Neural crest cell (in vitro differentiated cells): ENCODE measurements at regions not wholly inside any gene's neighbourhood (a gene's known extent, or its start where the extent isn't known, plus 50 kb on each side); places are given as distances from the start of the nearest gene placed in this dataset.
A peak's percentile ranks its signal among the peaks of the same experiment; 100 is the strongest.
"Not testable (repeated sequence)": the region's sequence is repeated elsewhere in the genome, so short reads cannot be mapped to it uniquely, and the experiment has no call there.

Experiments used
- DNase-seq: peaks from one replicate; pipeline ENCODE4 v3.0.0; 2021; ENCODE audit warnings: low read depth, mixed read lengths, low spot score
- H3K27ac Mint-ChIP-seq: one replicate; pipeline ENCODE4 v1.8.0; 2021; ENCODE audit warnings: mild to moderate bottlenecking, mixed read lengths; ENCODE audit not compliant: unreplicated experiment
- H3K27me3 Mint-ChIP-seq: 2 replicates; pipeline ENCODE4 v1.8.0; 2021; ENCODE audit warnings: low read depth, mild to moderate bottlenecking, mixed read lengths
- H3K36me3 Mint-ChIP-seq: 2 replicates; pipeline ENCODE4 v1.8.0; 2021; ENCODE audit warnings: low read depth, mild to moderate bottlenecking, mixed read lengths
- H3K4me1 Mint-ChIP-seq: 2 replicates; pipeline ENCODE4 v1.8.0; 2021; ENCODE audit warnings: mixed read lengths
- H3K4me3 Mint-ChIP-seq: one replicate; pipeline ENCODE4 v1.8.0; 2021; ENCODE audit warnings: mild to moderate bottlenecking, mixed read lengths
- H3K9me3 Mint-ChIP-seq: 2 replicates; pipeline ENCODE4 v1.8.0; 2021; ENCODE audit warnings: mixed read lengths
- CTCF ChIP-seq: fragments of 200-600 bp; sonication (generic); conservative IDR thresholded peaks from 2 replicates; pipeline ENCODE4 v1.5.0; 2021; ENCODE audit warnings: antibody characterized with exemption, mild to moderate bottlenecking

GRCh38 chr7:53131697-53132096 lies 96.3 kb downstream of the POM121L12 start:
- no peaks in the 10 kb centered on the region for H3K27me3 Mint-ChIP-seq
- H3K36me3 Mint-ChIP-seq = no peaks in the 10 kb centered on the region
- H3K27ac Mint-ChIP-seq = no peak overlapping the region
- TF ChIP-seq CTCF = no peak
- H3K4me3 Mint-ChIP-seq = no peak overlapping the region
- peaks cover 2% of the 10 kb centered on the region for H3K9me3 Mint-ChIP-seq
- no peak for DNase-seq
- no peaks in the 10 kb centered on the region for H3K4me1 Mint-ChIP-seq

DNA sequence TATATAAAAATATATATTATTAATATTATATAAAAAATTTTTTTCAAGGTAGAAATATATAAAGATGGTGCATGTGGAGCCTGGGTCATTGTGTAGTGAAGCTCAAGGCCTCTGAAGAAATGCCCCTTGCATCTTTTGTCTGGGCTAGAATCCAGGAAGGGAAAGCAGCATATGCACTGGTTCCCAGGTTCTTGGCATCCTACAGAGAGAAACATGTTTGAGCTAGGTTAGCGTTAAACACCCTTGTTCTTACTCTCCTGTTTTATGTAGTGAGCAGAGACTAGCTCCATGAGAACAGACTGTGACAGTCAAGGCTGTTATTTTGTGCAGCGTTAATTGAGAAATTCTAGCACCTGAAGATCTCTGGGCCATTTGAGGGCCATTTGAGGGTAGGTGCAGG lies 116.1 kb downstream of the POM121L12 start:
- no peak for DNase-seq
- H3K27me3 Mint-ChIP-seq = no peaks in the 10 kb centered on the region
- no peak overlapping the region for H3K4me3 Mint-ChIP-seq
- no peaks in the 10 kb centered on the region for H3K9me3 Mint-ChIP-seq
- H3K27ac Mint-ChIP-seq = peak overlapping the region; percentile 45
- no peaks in the 10 kb centered on the region for H3K4me1 Mint-ChIP-seq
- no peaks in the 10 kb centered on the region for H3K36me3 Mint-ChIP-seq
- TF ChIP-seq CTCF = no peak

DNA sequence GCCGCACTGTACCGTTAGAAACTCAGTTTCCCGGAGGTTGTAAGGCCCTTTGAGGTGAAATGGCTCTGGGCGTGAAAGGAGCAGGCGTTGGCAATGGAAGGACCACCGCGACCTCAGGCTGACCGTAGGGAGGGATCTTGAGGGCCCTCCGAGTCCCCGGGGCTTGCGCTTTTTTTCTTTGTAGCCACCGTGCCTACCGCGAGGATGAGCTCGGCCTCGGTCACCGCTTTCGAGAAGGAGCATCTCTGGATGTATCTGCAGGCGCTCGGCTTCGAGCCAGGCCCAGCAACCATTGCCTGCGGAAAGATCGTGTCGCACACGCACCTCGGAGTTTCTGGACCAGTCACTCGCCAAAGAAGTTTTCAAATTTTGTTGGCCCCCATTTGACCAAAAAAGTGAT lies 151.8 kb downstream of the POM121L12 start:
- H3K9me3 Mint-ChIP-seq, H3K36me3 Mint-ChIP-seq, H3K27me3 Mint-ChIP-seq, H3K4me1 Mint-ChIP-seq, H3K27ac Mint-ChIP-seq, DNase-seq, H3K4me3 Mint-ChIP-seq: not testable (repeated sequence)

GRCh38 chr7:53191191-53191695 lies 155.8 kb downstream of the POM121L12 start:
- Mint-ChIP-seq H3K9me3 (peaks cover 2% of the 10 kb centered on the region), H3K27me3 (no peaks in the 10 kb centered on the region), H3K36me3 (no peaks in the 10 kb centered on the region), H3K4me3 (no peak overlapping the region), H3K4me1 (no peaks in the 10 kb centered on the region), H3K27ac (no peak overlapping the region)
- DNase-seq = no peak
- TF ChIP-seq CTCF = no peak

GRCh38 chr7:53191836-53192443 lies 156.5 kb downstream of the POM121L12 start:
- Mint-ChIP-seq H3K36me3 (no peaks in the 10 kb centered on the region), H3K27ac (no peak overlapping the region), H3K27me3 (no peaks in the 10 kb centered on the region), H3K4me3 (no peak overlapping the region), H3K9me3 (no peaks in the 10 kb centered on the region), H3K4me1 (no peaks in the 10 kb centered on the region)
- no peak for TF ChIP-seq CTCF
- no peak for DNase-seq

DNA sequence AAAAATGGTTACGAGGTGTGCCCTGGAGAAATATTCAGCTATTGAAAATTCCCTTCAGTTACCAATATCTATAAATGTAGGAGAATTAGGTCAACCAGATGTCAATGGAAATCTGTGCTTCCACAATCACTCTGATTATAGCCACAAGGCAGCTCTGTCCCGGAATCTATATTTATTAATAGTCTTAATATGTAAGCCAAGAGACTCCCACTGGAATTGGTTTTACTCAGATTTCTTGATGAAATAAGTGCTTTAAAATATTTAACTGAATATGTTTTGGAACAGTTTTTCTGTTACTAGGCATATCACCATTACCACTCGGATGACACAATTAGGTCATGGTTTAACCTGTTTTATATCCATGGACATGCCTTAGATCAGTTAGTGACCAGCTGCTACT lies 169.6 kb downstream of the POM121L12 start:
- no peaks in the 10 kb centered on the region for H3K36me3 Mint-ChIP-seq
- DNase-seq = no peak
- no peak overlapping the region for H3K27ac Mint-ChIP-seq
- no peak for TF ChIP-seq CTCF
- no peaks in the 10 kb centered on the region for H3K4me1 Mint-ChIP-seq
- no peaks in the 10 kb centered on the region for H3K27me3 Mint-ChIP-seq
- H3K4me3 Mint-ChIP-seq = no peak overlapping the region
- peaks cover 3% of the 10 kb centered on the region for H3K9me3 Mint-ChIP-seq
